ENCODE measurements at regions not wholly inside any gene's neighbourhood (a gene's known extent, or its start where the extent isn't known, plus 50 kb on each side); places are given as distances from the start of the nearest gene placed in this dataset.

DNA sequence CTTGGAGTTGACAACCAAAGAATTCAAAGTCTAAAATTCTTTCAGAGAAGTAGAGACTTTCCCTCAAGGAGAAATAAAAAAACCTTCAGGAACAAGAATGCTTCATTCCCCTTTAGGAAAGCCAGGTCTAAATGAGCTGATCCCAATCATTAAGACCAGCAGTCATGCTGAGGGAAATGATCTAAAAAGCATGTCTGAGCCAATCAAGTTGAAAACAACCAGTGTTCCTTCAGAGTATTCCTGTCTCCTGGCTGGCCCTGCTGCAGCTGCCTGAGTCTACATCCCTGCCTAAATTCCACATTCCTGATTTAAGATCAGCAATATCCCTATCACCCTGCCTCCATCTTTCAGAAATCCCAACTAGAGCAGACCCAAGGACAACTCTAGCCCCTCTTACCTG is 244.5 kb downstream of the PLK2 start:
- no peak for TF ChIP-seq EZH2 (IDR thresholded peaks at IDR 0.05; ENCODE audit: borderline replicate concordance, low read length)
- TF ChIP-seq, protein P1, sequence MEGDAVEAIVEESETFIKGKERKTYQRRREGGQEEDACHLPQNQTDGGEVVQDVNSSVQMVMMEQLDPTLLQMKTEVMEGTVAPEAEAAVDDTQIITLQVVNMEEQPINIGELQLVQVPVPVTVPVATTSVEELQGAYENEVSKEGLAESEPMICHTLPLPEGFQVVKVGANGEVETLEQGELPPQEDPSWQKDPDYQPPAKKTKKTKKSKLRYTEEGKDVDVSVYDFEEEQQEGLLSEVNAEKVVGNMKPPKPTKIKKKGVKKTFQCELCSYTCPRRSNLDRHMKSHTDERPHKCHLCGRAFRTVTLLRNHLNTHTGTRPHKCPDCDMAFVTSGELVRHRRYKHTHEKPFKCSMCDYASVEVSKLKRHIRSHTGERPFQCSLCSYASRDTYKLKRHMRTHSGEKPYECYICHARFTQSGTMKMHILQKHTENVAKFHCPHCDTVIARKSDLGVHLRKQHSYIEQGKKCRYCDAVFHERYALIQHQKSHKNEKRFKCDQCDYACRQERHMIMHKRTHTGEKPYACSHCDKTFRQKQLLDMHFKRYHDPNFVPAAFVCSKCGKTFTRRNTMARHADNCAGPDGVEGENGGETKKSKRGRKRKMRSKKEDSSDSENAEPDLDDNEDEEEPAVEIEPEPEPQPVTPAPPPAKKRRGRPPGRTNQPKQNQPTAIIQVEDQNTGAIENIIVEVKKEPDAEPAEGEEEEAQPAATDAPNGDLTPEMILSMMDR (IDR thresholded peaks at IDR 0.05; ENCODE audit: low read length): no peak
- H3K4me1 ChIP-seq (ENCODE audit: insufficient read depth, low read length, severe bottlenecking): no peaks in the 10 kb centered on the region
- H3K9me2 ChIP-seq (ENCODE audit: low read depth, low read length): no peaks in the 10 kb centered on the region
- no peaks in the 10 kb centered on the region for H4K20me1 ChIP-seq (ENCODE audit: insufficient read depth, low read length)
- H3K27me3 ChIP-seq (ENCODE audit: insufficient read depth, low read length): no peaks in the 10 kb centered on the region
- no peaks in the 10 kb centered on the region for H3K9me3 ChIP-seq (ENCODE audit: low read length)
- H3K4me2 ChIP-seq (ENCODE audit: low read length): no peak overlapping the region
- H3K27ac ChIP-seq (ENCODE audit: low read depth, low read length, poor library complexity, severe bottlenecking): no peak overlapping the region
- H3K36me3 ChIP-seq (ENCODE audit: insufficient read depth, low read length): no peaks in the 10 kb centered on the region
- no peaks in the 10 kb centered on the region for H3F3A ChIP-seq (ENCODE audit: insufficient read depth, low read length)
- no peak overlapping the region for H3K9ac ChIP-seq (ENCODE audit: low read length)
- no peaks in the 10 kb centered on the region for H3K79me2 ChIP-seq (ENCODE audit: insufficient read depth, low read length)
- H3K4me3 ChIP-seq (ENCODE audit: low read depth, low read length, poor library complexity, severe bottlenecking): no peak overlapping the region
- H2AFZ ChIP-seq (ENCODE audit: low read length): no peak overlapping the region

DNA sequence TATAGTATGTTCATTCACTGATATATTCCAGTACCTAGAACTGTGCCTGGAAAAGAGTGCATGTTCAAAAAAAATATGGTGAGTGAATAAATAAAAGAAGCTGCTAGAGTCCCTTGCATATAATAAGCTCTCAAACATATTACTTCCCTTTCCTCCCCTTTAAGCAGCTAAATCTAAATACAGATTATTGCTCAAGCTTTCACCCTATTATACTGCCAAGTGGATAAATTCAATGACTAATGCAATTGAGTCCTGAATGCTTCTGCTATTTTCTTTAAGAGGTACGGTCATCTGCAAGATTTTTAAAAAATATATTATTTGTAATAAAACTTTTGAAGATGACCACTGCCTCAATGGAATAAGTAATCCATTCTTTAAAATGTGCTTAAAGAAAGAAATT is 248.4 kb downstream of the PLK2 start:
- no peaks in the 10 kb centered on the region for H3K27me3 ChIP-seq (ENCODE audit: insufficient read depth, low read length)
- H3K9ac ChIP-seq (ENCODE audit: low read length): no peak overlapping the region
- H3K9me2 ChIP-seq (ENCODE audit: low read depth, low read length): no peaks in the 10 kb centered on the region
- H3K4me2 ChIP-seq (ENCODE audit: low read length): no peak overlapping the region
- TF ChIP-seq, protein P1 (IDR thresholded peaks at IDR 0.05; ENCODE audit: low read length): no peak
- TF ChIP-seq EZH2 (IDR thresholded peaks at IDR 0.05; ENCODE audit: borderline replicate concordance, low read length): no peak
- no peaks in the 10 kb centered on the region for H3K4me1 ChIP-seq (ENCODE audit: insufficient read depth, low read length, severe bottlenecking)
- no peaks in the 10 kb centered on the region for H3K79me2 ChIP-seq (ENCODE audit: insufficient read depth, low read length)
- H3K36me3 ChIP-seq (ENCODE audit: insufficient read depth, low read length): no peaks in the 10 kb centered on the region
- H3K9me3 ChIP-seq (ENCODE audit: low read length): no peaks in the 10 kb centered on the region
- H3K27ac ChIP-seq (ENCODE audit: low read depth, low read length, poor library complexity, severe bottlenecking): no peak overlapping the region
- H3F3A ChIP-seq (ENCODE audit: insufficient read depth, low read length): no peaks in the 10 kb centered on the region
- no peaks in the 10 kb centered on the region for H4K20me1 ChIP-seq (ENCODE audit: insufficient read depth, low read length)
- H3K4me3 ChIP-seq (ENCODE audit: low read depth, low read length, poor library complexity, severe bottlenecking): no peak overlapping the region
- H2AFZ ChIP-seq (ENCODE audit: low read length): no peak overlapping the region

GRCh38 chr5:58208674-58209073 is 251.2 kb downstream of the PLK2 start:
- Histone ChIP-seq H3K36me3 (ENCODE audit: insufficient read depth, low read length) (no peaks in the 10 kb centered on the region), H3K4me1 (ENCODE audit: insufficient read depth, low read length, severe bottlenecking) (no peaks in the 10 kb centered on the region), H3K9ac (ENCODE audit: low read length) (no peak overlapping the region), H3K27ac (ENCODE audit: low read depth, low read length, poor library complexity, severe bottlenecking) (no peak overlapping the region), H3K9me2 (ENCODE audit: low read depth, low read length) (no peaks in the 10 kb centered on the region), H3K27me3 (ENCODE audit: insufficient read depth, low read length) (no peaks in the 10 kb centered on the region), H4K20me1 (ENCODE audit: insufficient read depth, low read length) (no peaks in the 10 kb centered on the region), H3K4me3 (ENCODE audit: low read depth, low read length, poor library complexity, severe bottlenecking) (no peak overlapping the region), H3K79me2 (ENCODE audit: insufficient read depth, low read length) (no peaks in the 10 kb centered on the region), H3K4me2 (ENCODE audit: low read length) (no peak overlapping the region), H3K9me3 (ENCODE audit: low read length) (no peaks in the 10 kb centered on the region), H2AFZ (ENCODE audit: low read length) (no peak overlapping the region), H3F3A (ENCODE audit: insufficient read depth, low read length) (no peaks in the 10 kb centered on the region)
- no peak for TF ChIP-seq EZH2 (IDR thresholded peaks at IDR 0.05; ENCODE audit: borderline replicate concordance, low read length)
- TF ChIP-seq, protein P1 (IDR thresholded peaks at IDR 0.05; ENCODE audit: low read length): no peak
